Hematopoietic multipotent progenitor cell treated with erythropoietin and hydrocortisone succinate and interleukin-3 and kit ligand, for 8 days (in vitro differentiated cells): ENCODE measurements at regions not wholly inside any gene's neighbourhood (a gene's known extent, or its start where the extent isn't known, plus 50 kb on each side); places are given as distances from the start of the nearest gene placed in this dataset.
"Not testable (repeated sequence)": the region's sequence is repeated elsewhere in the genome, so short reads cannot be mapped to it uniquely, and the experiment has no call there.

Source experiments
- DNase-seq: peaks from one replicate; pipeline ENCODE4 v3.0.0-alpha.2; 2015

DNA sequence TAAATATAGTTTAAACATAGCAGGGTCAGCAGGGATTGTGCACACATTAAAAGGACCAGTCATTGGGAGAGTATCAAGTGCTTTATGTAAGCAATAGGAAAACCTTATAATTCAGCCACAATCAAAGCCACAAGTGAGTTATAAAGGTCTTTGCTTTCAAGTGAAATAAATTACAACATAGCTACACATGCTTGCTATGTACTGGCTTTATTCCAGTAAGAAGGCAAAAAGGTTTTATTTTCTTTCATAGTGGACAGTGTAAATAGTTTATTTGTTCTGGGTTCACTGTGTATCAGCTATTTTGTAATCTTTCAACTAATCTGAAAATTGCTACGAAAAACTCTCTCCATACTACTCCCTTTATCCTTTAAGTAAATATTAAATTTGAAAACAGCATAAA lies 691.4 kb downstream of the PCDH7 start:
- no peak for DNase-seq

DNA sequence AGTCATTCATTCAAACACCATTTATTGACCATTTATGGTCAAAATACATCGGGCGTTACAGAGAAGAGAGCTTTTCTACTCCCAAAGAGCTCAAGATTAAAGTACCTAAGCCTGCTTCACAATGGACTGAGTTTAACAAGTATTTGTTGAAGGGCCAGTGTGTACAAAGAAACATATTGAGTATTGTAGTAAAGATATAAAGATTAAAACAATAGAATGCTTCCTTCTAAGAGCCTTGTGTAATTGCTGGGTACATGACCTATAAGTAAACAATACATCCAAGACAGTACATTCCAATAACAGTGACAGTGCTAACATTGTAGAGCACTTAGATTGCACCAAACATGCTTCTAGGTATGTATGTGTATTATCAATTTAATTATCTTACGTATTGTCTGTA lies 695.5 kb downstream of the PCDH7 start:
- DNase-seq = no peak

DNA sequence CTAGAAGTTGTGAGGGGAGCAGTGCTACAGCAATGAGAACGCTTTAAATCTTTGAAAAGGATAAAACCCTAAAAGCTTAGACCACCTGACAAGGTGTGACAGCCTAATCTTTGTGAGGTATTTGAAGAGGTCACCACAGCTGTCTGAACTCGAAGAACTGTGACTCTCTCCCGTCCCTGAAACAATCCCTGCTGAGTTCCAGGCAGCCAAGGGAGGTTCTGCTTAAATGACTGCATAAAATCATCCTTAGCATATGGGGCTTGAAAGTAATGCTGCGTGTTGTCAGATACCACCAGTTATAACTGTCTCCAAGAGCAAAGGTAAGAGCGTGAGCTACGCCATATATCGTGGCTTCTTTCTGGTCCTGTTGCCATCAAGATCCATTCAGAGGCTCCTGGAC lies 696.3 kb downstream of the PCDH7 start:
- no peak for DNase-seq

DNA sequence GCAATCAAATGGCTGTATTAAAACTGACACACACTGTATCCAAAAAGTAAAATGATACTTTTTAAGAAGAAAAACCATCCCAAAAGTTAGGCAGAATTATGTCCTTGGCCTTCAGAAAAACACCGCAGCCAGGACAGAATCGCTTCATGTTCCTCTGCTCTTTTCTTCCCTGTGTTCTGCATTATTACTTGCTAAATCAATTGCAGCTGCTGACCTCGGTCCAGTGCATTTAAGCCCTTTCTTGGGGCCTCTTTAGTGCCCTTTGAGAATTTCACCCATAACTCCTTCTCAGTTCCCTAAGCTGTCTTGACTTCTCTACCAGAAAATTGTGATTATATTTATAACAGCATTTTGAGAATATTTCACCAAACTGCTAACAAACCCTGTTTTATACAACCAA lies 696.9 kb downstream of the PCDH7 start:
- no peak for DNase-seq

DNA sequence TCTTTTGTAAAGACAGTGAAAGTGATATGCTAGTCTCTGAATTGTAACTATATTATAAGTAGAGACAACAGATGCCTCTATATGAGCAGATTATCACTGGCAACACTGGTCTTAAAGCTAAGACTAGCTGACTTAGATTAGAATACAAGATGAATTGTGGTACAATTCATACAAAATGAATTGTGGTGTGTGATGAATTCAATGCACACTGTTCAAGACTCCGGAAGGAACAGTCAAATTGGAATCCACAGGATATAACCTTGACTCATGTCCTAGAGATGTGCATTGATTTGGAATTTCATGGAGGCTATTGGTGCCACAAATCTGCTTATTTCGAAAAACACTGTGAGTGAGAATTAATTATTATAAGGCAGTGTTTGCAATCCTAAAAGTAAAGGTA lies 701.8 kb downstream of the PCDH7 start:
- DNase-seq = no peak

DNA sequence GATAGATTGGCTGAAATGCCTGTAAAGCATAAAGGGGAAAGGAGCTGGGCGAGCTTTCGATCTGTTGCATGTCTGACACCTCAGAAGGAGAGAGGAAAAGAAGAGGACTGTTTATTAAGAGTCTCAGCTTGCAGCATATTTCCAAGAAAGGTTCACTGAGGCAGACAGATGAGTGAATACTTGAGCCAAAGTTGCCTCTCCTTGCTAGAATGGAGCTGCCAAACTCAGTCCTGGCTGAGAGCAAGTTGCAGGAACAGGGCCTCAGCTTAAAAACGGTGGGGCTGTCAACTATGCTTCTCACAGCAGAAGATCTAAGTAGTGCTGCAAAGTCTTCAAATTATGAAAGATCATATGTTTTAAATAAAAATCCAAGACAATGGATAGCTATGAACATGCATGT lies 707.5 kb downstream of the PCDH7 start:
- DNase-seq = no peak

DNA sequence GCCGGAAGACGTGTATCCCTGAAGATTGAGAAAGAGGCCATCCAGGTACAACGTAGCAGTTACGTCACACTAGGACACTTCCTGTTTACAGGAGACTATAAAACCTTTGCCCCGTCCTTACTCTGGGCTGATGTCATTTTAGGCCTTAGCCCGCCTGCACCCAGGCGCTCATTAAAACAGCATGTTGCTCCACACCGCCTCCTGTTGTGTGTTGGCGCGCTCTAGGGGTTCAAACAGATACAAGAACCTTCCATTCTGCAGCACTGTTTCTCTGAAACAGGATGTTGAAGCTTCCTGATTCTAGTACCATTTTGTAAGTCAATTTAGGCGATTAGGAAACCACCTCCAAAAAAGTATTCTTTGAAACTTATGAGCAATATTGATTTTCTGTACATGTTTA lies 722.1 kb downstream of the PCDH7 start:
- DNase-seq = no peak

DNA sequence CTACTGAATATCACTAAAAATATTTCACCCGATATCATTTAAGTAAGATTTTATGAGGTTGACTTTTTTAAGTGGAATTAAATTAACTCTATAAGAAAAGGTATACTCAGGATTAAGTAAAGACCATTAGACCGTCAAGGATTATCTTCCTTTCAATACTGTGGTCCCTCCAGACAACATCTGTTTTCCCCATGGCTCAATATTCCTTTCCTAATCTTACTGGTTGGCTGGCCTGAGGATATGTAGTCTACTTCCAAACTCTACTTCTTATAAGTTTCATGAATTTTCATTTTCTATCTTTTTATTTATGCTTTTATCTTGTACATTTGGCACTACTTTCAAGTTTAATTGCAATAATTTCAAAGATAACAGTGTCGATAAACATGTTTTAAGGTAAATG lies 725.4 kb downstream of the PCDH7 start:
- DNase-seq = no peak

DNA sequence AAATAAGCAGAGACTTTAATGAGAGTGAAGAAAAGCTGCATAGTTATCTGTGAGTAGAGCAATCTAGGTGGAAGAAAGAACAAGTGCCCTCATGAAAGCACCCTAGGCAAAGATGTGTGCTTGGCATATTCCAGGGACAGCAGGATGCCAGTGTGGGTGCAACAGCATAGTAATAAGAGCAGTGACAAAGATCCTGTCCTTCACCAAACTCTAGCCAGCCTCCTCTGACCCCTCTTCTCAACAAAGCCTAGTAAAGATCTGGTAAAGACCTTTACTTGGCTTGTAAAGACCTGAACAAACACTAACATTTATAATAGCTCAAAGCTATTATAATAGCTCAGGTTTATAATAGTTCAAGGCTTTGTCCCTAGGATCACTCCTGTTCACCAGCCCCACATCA lies 735.4 kb downstream of the PCDH7 start:
- no peak for DNase-seq

DNA sequence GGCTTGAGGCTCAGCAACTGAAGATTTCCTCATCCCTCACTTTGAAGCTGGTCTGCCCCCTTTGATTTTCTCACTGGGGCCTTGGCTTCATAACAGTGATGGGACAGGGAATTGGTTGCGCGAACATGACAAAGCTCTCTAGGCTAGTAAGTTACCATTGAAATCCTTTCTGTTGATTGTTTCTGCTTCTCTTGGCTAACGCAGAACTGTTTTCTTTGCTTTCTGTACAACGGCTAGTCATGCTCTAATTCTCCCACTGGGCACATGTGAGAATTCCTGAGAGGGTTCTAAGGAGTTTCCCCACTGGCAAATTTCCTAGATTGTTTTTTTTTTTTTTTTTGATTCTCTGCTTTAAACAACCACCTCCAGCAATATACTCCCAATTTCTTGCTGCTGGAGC lies 738.6 kb downstream of the PCDH7 start:
- DNase-seq = no peak

DNA sequence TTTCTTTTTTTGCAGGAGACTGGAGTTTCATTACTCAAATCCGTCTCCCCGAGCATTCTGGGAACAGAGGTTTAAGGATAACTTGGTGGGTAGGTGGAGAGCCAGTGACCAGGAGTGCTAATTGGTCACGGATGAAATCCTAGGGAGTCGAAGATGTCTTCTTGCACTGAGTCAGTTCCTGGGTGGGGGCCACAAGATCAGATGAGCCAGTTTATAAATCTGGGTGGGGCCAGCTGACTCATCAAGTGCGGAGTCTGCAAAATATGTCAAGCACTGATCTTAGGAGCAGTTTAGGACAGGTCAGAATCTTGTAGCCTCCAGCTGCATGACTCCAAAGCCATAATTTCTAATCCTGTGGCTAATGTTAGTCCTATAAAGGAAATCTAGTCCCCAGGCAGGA lies 741.3 kb downstream of the PCDH7 start:
- DNase-seq = no peak

DNA sequence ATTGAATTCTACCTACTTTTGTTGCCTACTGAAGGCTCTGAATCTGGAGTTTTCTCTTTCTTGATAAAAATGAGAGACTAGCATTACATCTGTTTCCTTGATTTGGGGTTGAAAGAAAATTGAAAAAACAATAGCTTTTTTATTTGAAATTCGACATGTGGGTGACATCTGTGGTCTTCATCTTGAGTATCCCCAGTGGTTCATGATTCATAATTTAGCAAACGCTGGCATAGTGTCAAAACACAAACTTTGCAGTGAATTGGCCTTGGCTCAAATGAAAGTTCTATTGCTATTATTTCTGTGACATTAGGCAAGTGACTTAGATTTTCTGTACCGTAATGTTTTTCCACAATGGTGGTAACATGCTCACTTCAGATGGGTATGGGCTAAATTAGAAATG lies 747.6 kb downstream of the PCDH7 start:
- DNase-seq = no peak

DNA sequence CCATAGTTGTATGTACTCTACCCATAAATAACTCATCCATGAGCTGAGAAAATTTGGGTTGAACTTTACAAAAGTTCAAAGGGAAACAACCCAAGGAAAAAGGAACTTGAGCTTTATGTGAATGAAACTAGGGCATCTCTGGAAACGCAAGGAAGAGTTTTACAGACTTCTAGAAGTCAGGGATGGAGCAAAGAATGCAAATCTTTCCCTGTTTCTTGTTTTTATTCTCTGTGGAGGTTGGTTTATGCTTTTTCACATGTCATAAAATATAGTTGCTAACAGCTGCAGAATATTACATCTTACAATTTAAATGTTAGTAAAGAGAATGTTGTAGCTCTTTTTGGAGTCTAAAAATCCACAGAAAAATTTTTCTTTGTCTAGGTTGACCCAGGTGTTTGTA lies 754.1 kb downstream of the PCDH7 start:
- no peak for DNase-seq

DNA sequence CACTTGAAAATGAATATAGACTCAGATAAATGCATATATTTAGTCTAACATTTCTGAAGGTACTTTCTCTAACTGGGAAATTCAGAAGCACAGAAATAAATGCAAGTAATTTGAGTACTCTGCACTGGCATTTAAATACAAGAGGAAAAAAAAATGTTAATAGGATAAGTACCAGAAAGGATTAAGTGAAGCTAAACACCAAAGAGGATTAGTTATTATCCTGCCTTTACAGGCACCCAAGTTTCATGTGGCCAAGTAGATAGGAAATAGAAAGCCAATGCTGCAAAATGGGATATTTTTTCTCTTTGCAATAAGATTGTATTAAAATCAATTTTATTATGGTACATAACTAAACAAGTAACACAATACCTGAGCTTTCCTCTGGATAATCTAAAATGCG lies 762.5 kb downstream of the PCDH7 start:
- DNase-seq = no peak

DNA sequence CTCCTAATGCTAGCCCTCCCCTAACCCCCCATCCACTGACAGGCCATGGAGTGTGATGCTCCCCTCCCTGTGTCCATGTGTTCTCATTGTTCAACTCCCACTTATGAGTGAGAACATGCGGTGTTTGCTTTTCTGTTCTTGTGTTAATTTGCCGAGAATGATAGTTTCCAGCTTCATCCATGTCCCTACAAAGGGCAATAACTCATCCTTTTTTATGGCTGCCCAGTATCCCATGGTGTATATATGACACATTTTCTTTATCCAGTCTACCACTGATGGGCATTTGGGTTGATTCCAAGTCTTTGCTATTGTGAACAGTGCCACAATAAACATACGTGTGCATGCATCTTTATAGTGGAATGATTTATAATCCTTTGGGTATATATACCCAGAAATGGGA lies 779.0 kb downstream of the PCDH7 start:
- DNase-seq = not testable (repeated sequence)

DNA sequence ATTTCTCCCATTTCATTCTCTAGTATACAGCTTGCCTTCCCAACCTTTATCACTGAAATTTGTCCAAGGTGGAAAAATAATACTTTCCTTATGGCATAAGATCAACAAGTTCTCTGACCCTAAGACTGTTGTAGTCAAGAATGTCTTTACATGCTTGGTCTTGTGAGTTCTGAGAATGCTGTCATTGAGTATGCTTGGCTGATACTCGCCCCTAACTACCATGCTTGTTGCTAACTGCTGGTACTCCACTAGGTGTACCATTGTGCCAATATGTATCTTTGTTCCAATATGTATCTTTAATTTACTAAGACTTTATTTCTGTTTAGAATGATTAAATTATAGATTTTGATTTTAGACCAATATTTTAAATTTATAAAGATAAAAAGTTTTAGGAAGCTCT lies 796.4 kb downstream of the PCDH7 start:
- no peak for DNase-seq

DNA sequence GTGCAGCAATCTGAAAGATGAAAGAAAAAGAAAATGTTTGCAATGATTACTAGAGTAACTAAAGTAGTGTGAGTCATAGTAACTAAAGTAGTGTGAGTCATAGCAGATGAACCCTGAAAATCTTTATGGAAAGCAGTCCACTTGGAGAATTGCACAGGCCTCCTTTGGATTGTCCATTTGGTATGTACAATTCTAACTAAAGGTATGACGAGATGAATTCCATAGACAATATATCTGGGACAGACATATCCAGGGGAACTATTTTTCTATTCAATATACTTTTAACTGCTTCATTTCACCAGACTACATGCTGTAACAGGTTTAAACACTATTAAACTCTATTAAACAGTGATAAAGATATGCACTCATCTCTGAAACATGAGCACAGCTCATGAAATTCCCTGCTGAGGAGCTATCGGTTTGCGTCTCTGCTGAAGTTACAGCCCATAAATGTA lies 798.7 kb downstream of the PCDH7 start:
- no peak for DNase-seq

DNA sequence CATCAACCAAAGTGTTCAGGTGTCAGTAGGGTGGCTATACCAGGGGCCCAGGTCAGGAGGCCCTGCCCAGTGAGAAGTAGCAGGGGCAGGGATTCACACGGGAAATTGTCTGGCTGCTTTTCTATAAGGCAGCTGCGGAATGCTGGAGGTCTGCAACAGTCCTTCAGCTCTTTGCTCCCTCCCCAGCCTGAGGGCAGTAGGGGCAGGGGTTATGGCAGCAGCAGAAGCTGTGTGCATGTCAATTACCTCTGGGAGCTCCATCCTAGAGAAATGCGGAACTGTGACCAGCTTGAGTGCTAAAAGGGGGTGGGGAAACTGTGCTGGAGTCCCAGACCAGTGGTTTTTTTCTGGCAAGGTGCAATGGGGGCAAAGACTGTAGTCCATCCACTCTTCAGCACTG lies 810.4 kb downstream of the PCDH7 start:
- DNase-seq = no peak

DNA sequence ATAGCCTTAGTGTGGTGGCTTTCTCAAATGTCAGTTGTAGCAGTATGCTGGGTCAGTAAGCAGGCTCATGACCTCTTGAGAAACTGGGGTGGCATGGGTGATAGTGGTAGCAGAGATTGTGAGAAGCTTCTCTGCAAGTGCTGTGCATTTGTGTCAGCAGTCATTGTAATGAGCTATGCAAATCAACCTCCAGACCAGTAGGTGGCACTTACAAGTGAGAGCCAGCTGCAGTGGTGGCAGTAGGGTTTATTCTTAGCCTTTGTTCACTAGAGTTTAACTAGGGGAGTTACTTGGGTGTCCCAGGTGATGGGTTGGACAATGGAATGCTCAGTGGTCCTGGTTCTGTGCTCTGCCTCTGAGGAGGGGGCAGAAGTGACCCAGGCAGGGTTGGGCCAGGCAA lies 818.7 kb downstream of the PCDH7 start:
- DNase-seq = no peak

DNA sequence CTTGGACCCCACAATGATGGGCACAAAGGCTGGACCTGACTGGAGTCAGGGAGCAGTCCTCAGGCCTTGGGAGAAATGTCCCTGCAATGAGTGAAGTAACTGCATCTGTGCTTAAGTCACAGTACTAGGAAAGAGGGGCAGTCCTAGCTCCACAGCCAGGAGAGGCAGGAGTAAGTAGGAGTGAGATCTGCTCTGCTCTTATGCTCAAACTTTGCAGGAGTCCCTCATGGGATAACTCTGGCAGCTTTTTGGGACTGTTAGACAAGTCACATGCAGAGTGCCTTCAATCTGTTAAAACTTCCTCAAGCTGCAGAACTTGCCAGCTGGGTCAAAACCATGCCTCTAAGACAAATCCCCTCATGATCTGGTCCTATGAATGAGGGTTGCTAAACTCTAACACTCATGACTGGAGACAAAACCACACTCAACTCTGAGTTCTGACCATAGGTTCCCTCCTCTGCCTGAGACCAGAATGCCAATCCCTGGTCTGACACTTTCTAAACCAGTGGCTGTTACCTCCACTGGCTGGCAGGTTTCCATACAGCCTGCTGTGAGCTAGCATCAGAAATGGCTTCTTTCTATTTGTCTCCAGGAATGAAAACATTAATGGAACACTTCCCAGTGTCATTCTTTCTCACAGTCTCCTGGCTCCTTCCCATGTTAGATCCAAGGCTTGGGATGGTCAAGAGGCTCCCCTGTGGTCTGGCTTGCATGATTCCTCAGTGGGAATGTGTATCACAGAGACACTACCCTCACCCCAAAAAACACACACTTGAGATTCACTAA lies 819.3 kb downstream of the PCDH7 start:
- no peak for DNase-seq

DNA sequence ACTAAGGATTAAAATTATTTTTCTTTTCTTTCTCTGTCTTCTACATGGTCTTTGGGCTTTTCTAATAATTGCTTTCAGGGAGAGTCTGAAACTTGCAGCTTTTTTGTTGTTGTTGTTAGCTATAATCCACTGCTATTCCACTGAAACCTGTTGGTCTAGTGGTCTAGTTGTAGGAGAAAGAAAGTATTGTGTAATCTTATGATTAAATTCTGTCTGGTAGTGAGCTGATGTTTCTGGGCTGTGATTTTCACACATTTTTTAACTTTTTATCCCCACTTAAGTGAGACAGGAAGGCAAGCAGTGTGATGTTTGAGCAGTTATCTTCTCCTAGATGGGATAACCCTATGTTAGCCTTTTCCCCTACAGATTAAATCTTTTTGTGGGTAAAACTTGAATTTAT lies 825.2 kb downstream of the PCDH7 start:
- no peak for DNase-seq

DNA sequence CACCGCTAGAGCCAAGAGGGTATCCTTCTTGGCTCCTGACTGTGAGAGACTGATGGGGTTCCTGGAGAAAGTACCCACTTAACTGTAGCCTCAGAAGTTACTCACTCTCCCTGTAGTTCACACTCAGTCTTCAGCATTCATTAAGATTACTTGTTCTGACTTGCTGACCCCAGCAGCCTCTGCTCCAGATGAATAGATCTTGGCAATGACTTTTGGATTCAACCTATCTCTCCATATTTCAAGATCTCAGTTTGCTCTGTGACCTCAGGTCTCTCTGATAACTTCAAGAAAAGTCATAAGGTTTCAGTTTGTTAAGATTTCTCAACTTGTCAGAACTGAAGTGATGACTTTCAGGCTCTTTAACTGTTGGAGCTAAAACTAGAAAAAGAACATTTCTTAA lies 825.6 kb downstream of the PCDH7 start:
- DNase-seq = no peak

DNA sequence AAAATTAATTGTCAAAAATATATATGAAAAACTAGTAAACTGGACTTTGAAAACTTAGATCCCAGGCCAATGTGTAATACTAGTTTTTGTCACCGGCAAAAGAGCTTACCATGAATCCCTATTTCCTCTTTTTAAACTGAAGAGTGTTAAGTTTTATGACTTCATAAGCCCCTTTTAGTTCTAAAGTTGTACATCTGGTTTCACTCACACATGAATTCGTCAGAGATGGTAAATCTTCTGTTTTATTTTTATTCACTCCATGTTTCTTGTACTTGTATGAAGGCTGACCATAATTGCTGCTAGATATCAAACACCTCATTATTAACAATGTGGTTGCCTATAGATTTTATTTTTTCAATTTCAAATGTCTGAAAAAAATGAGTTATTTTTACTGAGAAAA lies 827.9 kb downstream of the PCDH7 start:
- DNase-seq = no peak

DNA sequence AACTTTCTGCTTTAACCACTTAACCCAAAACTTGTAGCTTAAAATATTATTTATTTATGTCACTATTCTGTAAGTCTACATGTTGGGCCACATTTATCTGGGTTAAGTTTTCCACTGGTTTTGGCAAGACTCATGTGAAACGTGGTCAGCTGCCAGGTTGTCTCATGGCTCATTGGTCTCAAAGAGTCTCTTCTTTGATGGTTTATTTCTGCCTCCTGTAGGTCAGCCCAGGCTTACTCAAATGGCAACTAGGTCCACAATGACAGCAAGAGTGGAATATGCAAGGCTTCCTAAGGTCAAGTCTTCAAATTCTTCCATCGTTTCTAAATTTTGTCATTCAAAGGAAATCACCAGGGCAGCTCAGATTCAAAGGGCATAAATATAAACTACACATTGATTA lies 828.7 kb downstream of the PCDH7 start:
- DNase-seq = no peak

DNA sequence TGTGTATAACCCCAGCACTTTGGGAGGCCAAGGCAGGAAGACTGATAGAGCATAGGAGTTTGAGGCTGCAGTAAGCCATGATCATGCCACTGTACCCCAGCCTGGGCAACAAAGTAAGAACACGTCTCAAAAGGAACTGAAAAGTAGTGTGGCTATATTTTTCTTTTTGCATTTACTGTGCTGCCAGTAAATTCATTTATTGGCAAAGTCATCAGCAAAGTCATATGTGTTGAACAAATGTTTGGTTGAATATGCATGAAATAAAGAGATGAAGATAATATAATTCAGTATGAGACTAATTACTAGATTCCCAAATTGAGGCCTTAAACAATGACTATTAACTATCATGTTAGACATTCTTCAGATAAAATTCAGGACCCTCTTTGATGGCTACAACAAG lies 829.1 kb downstream of the PCDH7 start:
- no peak for DNase-seq

DNA sequence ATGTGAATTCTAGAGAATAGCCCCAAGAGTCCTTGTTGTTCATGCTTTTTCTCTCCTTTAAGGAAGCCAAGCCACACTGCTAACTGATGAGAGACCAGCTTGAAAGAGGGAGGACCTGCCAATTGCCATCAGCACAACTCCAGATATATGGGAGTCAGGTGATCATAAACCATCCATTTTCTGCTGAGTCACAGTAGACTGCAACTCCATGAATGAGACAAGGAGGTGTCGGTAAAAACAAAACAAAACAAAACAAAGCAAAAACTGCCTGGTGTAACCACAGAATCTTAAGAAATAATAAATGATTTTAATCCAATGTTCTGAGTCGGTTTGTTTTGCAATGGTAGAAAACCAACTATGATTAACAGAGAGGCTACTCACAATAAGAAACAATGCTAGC lies 837.3 kb downstream of the PCDH7 start:
- no peak for DNase-seq
